ENCODE measurements at regions not wholly inside any gene's neighbourhood (a gene's known extent, or its start where the extent isn't known, plus 50 kb on each side); places are given as distances from the start of the nearest gene placed in this dataset.

DNA sequence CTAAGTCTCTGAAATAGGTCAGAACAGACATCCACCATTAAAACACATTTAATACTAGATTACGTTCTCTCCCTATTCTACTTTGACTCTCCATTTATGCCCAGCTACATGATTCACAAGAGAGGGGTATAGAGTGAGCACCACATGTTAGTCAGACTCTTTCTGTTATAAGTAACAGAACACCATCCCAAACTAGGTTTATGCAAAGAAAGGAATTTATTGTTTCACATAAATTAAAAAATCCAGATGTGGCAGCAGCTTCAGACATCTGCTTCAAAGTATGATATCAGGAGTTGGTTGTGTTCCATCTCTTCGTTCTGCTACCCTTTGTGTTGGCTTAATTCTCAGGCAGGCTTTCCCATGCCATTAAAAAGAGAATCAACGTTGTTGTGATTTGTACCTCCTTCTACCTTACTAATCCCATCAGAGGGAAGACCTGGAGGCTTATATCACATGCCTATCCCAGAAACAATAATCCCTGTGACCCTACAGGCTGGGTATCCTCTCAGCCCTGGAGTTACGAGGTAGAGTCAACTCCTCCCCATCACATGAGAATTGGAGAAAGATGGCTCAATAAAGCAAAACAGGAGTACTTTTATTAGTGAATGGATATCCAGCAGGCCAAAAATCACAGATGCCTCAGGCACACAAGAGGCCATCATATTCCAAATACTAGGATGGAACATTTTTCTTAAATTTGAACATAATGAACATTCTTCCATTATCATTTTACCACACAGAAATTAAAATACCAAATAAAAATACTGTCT is 163.2 kb downstream of the SLC7A11 start:
- DNase-seq: no peak

GRCh38 chr4:138078253-138078652 is 163.9 kb downstream of the SLC7A11 start:
- DNase-seq: no peak

GRCh38 chr4:138076561-138076960 is 165.6 kb downstream of the SLC7A11 start:
- no peak for DNase-seq

DNA sequence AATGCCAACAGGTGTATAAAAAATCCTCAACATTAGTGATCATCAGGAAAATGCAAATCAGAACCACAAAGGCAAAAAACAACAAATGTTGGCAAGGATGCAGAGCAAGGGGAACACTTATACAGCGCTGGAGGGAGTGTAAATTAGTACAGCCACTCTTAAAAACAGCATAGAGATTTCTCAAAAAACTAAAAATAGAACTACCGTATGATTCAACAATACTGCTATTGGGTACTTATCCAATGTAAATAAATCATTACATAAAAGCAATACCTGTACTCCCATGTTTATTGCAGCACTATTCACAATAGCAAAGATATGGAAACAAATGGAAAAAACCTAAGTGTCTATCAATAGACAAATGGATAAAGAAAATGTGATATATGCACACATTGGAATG is 171.3 kb downstream of the SLC7A11 start:
- no peak for DNase-seq

DNA sequence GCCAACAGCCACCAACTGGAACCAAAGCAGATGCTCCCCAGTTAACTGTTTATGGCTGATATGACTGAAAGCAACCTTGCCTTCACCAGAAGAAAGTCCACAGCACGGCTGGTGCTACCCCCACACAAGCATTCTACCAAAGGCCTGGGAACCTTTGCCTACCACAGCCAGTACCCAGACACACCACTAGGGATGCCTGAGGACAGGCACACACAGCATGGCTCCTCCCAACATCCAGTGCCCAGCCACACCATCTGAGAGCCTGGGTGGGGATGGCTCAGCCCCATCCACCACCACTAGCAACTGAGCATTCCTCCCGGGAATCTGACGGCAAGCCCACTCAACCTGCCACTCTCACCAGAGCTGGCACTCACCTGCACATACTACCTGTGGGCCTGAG is 178.6 kb downstream of the SLC7A11 start:
- DNase-seq: no peak

GRCh38 chr4:138062929-138063328 is 179.2 kb downstream of the SLC7A11 start:
- no peak for DNase-seq

GRCh38 chr4:138056541-138056940 is 185.6 kb downstream of the SLC7A11 start:
- no peak for DNase-seq

GRCh38 chr4:138055890-138056289 is 186.3 kb downstream of the SLC7A11 start:
- no peak for DNase-seq

GRCh38 chr4:138053641-138054301 is 188.4 kb downstream of the SLC7A11 start:
- DNase-seq: no peak

DNA sequence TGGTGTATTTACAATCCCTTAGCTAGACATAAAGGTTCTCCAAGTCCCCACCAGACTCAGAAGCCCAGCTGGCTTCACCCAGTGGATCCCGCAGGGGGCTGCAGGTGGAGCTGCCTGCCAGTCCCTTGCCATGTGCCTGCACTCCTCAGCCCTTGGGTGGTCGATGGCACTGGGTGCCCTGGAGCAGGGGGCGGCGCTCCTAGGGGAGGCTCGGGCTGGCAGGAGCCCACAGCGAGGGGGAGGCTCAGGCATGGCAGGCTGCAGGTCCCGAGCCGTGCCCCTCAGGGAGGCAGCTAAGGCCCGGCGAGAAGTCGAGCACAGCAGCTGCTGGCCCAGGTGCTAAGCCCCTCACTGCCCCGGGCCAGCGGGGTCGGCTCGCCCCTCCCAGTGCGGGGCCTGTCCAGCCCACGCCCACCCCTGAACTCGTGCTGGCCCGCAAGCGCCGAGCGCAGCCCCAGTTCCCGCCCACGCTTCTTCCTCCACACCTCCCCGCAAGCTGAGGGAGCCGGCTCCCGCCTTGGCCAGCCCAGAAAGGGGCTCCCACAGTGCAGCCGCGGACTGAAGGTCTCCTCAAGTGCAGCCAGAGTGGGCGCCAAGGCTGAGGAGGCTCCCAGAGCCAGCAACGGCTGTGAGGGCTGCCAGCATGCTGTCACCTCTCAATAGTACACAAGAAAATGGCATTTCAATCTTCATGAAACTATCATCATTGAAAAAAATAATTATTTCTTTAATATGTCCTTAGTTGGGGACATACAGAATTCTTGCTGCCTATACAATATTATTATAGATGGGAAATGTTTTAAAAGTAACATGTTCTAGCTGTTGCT is 189.1 kb downstream of the SLC7A11 start:
- no peak for DNase-seq

DNA sequence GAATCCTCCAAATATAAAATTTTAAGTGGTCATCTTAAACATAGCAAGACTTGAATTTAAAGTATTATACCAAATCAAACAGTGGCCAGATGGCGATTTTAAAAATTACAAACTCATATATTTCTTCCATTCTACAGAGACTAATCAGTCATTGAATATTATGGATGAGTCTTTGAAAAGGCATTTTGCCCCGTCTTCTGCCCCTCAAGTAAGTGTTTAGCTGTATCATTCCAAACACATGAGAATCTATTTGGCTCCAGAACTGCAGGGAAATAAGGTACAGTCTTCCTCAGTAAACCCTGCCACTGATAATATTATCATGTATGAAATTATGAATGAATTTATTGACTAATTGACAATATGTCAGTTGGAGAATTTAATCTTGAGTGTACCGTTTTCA is 191.0 kb downstream of the SLC7A11 start:
- DNase-seq: no peak

- no peak for DNase-seq
These were observed 191.5 kb downstream of the SLC7A11 start for GRCh38 chr4:138050601-138051000.

GRCh38 chr4:138049355-138049754 is 192.8 kb downstream of the SLC7A11 start:
- DNase-seq: no peak

- DNase-seq: no peak
These were observed 194.9 kb downstream of the SLC7A11 start for GRCh38 chr4:138047290-138047689.

GRCh38 chr4:138045036-138045435 is 197.1 kb downstream of the SLC7A11 start:
- DNase-seq: no peak

GRCh38 chr4:138039010-138039409 is 203.1 kb downstream of the SLC7A11 start:
- no peak for DNase-seq

GRCh38 chr4:138037696-138038095 is 204.5 kb downstream of the SLC7A11 start:
- DNase-seq: no peak

DNA sequence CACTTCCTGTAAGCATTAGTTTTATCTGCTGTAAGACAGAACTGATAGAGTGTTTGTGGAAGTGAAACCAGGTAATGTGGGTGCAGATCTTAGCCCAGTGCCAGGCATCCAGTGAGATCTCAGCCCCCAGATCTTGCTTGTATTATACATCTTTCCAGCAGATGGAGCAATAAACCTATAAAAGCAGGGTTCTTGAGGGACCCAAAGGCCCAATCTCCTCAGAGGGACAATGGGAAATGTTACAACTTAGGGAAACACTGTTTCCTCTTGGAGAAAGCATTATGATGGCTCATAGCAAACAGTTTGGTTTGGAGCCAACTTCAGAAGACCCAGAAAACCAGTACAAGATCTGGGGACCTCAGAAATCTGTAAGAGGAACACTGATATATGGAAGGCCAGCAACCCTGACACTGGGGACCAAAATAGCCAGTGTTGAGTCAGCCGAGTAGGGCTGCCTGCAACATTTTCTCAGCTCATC is 206.3 kb downstream of the SLC7A11 start:
- peak; percentile 7 for DNase-seq

- no peak for DNase-seq
These were observed 207.3 kb downstream of the SLC7A11 start for GRCh38 chr4:138034871-138035270.

- DNase-seq: no peak
These were observed 209.9 kb downstream of the SLC7A11 start for GRCh38 chr4:138032222-138032621.

- no peak for DNase-seq
These were observed 211.8 kb downstream of the SLC7A11 start for GRCh38 chr4:138030375-138030774.

DNA sequence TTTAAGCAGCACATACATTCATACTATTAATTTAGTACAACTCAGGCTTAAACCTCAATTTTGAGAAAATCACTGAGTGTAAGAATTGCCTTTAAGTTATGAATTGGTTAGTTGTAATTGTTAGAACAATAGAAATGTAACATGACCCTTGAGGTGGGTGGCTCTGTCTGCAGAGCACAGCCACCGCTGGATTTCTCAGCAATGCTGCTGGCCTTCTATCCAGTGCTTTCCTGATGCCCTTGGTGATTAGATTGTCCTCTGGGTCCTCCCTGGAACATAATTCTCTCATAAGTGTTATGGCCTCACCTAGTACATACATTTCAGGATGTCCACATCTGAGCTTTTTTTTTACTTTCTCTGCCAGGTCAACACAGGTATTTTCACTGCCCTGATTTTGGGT is 213.2 kb downstream of the SLC7A11 start:
- DNase-seq: no peak

GRCh38 chr4:138021139-138021830 is 220.9 kb downstream of the SLC7A11 start:
- DNase-seq: no peak

All from CD4-positive, alpha-beta T cell treated with Interleukin-21 for 1 hour (primary cell).